WI38 (cell line): ENCODE measurements at regions not wholly inside any gene's neighbourhood (a gene's known extent, or its start where the extent isn't known, plus 50 kb on each side); places are given as distances from the start of the nearest gene placed in this dataset.

Source experiments
- H3K4me3 ChIP-seq: 2 replicates; pipeline ENCODE4 v1.5.1; 2011; ENCODE audit warnings: low read depth, mild to moderate bottlenecking, control low read depth, low read length
- TF ChIP-seq, protein P1 (sequence below): IDR thresholded peaks from 2 replicates; pipeline ENCODE4 v1.5.1; 2012; ENCODE audit warnings: low read depth, mild to moderate bottlenecking, control low read depth, low read length

GRCh38 chr2:16962505-16962904 lies 296.9 kb upstream of the CYRIA start:
- no peak overlapping the region for H3K4me3 ChIP-seq
- TF ChIP-seq, protein P1, sequence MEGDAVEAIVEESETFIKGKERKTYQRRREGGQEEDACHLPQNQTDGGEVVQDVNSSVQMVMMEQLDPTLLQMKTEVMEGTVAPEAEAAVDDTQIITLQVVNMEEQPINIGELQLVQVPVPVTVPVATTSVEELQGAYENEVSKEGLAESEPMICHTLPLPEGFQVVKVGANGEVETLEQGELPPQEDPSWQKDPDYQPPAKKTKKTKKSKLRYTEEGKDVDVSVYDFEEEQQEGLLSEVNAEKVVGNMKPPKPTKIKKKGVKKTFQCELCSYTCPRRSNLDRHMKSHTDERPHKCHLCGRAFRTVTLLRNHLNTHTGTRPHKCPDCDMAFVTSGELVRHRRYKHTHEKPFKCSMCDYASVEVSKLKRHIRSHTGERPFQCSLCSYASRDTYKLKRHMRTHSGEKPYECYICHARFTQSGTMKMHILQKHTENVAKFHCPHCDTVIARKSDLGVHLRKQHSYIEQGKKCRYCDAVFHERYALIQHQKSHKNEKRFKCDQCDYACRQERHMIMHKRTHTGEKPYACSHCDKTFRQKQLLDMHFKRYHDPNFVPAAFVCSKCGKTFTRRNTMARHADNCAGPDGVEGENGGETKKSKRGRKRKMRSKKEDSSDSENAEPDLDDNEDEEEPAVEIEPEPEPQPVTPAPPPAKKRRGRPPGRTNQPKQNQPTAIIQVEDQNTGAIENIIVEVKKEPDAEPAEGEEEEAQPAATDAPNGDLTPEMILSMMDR: no peak

- TF ChIP-seq, protein P1: no peak
These were observed 294.9 kb upstream of the CYRIA start for GRCh38 chr2:16960579-16960978.

GRCh38 chr2:16958266-16958665 lies 292.6 kb upstream of the CYRIA start:
- H3K4me3 ChIP-seq: no peak overlapping the region
- TF ChIP-seq, protein P1: no peak

More at GRCh38 chr2:16960579-16960978, 294.9 kb upstream of the CYRIA start:
- no peak overlapping the region for H3K4me3 ChIP-seq

GRCh38 chr2:16952805-16953204 lies 287.2 kb upstream of the CYRIA start:
- TF ChIP-seq, protein P1: no peak
- no peak overlapping the region for H3K4me3 ChIP-seq

GRCh38 chr2:16952368-16952767 lies 286.7 kb upstream of the CYRIA start:
- H3K4me3 ChIP-seq: no peak overlapping the region
- TF ChIP-seq, protein P1: no peak

DNA sequence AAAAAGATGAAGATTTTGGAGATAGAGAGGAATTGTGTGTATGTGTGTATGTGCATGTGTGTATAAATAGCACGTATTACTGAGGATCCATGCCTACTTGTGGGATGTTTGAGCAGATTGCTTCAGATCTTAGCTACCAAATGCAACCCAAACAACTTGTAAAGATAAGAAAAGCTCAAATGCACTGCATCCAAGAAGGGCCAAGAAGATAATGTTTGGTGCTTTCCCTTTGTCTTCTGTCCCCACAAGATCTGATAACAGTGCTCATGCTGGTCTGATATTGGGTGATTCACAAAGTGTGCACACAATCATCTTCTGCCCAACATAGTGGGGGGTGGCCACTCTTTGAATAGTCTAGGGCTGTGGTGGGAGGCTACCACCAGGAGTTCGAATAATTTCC lies 284.8 kb upstream of the CYRIA start:
- H3K4me3 ChIP-seq: no peak overlapping the region
- TF ChIP-seq, protein P1: no peak

DNA sequence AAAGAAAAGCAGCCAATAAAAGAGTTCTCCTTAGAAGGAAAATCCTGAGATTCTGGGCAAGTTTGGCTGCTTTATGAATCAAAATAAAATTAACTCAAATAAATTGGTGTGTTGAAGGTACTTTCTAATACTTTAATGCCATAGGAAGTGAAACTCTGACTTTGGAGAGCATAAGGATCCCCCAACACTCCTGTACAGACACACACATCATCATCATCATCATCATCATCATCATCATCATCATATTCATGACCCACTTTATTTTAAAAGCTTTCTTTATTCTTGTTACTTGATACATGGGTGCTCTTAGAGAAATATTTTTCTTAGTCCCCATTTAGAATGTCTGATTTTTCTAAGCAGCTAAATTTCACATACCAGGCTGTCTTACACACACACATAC lies 283.1 kb upstream of the CYRIA start:
- H3K4me3 ChIP-seq: no peak overlapping the region
- TF ChIP-seq, protein P1: no peak
